ENCODE measurements at regions not wholly inside any gene's neighbourhood (a gene's known extent, or its start where the extent isn't known, plus 50 kb on each side); places are given as distances from the start of the nearest gene placed in this dataset.

GRCh38 chr9:90005388-90005787 lies 400.6 kb downstream of the GADD45G start:
- DNase-seq (ENCODE audit: low read depth in 1 of 2, low spot score in 1 of 2) = no peak
- no peak for TF ChIP-seq JUND (IDR thresholded peaks at IDR 0.05; ENCODE audit: low read depth)
- in situ Hi-C loops (cut with HindIII; ENCODE audit: low pct_unique_long_range_greater_than_20kb, low sequenced_read_pairs) = no loop called here

- in situ Hi-C loops (cut with HindIII; ENCODE audit: low pct_unique_long_range_greater_than_20kb, low sequenced_read_pairs) = no loop called here
- no peak for DNase-seq (ENCODE audit: low read depth in 1 of 2, low spot score in 1 of 2)
- TF ChIP-seq JUND (IDR thresholded peaks at IDR 0.05; ENCODE audit: low read depth) = no peak
Measured at GRCh38 chr9:90007516-90008440, 403.0 kb downstream of the GADD45G start.

- DNase-seq (ENCODE audit: low read depth in 1 of 2, low spot score in 1 of 2) = no peak
- in situ Hi-C loops (cut with HindIII; ENCODE audit: low pct_unique_long_range_greater_than_20kb, low sequenced_read_pairs) = no loop called here
- no peak for TF ChIP-seq JUND (IDR thresholded peaks at IDR 0.05; ENCODE audit: low read depth)
Measured at GRCh38 chr9:90009447-90009846, 404.6 kb downstream of the GADD45G start.

- in situ Hi-C loops (cut with HindIII; ENCODE audit: low pct_unique_long_range_greater_than_20kb, low sequenced_read_pairs) = no loop called here
- TF ChIP-seq JUND (IDR thresholded peaks at IDR 0.05; ENCODE audit: low read depth) = no peak
Measured at GRCh38 chr9:90010793-90011192, 406.0 kb downstream of the GADD45G start.

GRCh38 chr9:90012949-90013348 lies 408.1 kb downstream of the GADD45G start:
- in situ Hi-C loops (cut with HindIII; ENCODE audit: low pct_unique_long_range_greater_than_20kb, low sequenced_read_pairs) = no loop called here
- DNase-seq (ENCODE audit: low read depth in 1 of 2, low spot score in 1 of 2) = no peak
- TF ChIP-seq JUND (IDR thresholded peaks at IDR 0.05; ENCODE audit: low read depth) = no peak

More at GRCh38 chr9:90010793-90011192, 406.0 kb downstream of the GADD45G start:
- no peak for DNase-seq (ENCODE audit: low read depth in 1 of 2, low spot score in 1 of 2)

GRCh38 chr9:90013778-90014177 lies 409.0 kb downstream of the GADD45G start:
- in situ Hi-C loops (cut with HindIII; ENCODE audit: low pct_unique_long_range_greater_than_20kb, low sequenced_read_pairs) = no loop called here

GRCh38 chr9:90014421-90014820 lies 409.6 kb downstream of the GADD45G start:
- no peak for DNase-seq (ENCODE audit: low read depth in 1 of 2, low spot score in 1 of 2)
- in situ Hi-C loops (cut with HindIII; ENCODE audit: low pct_unique_long_range_greater_than_20kb, low sequenced_read_pairs) = no loop called here
- TF ChIP-seq JUND (IDR thresholded peaks at IDR 0.05; ENCODE audit: low read depth) = no peak

More at GRCh38 chr9:90013778-90014177, 409.0 kb downstream of the GADD45G start:
- DNase-seq (ENCODE audit: low read depth in 1 of 2, low spot score in 1 of 2) = no peak
- no peak for TF ChIP-seq JUND (IDR thresholded peaks at IDR 0.05; ENCODE audit: low read depth)

GRCh38 chr9:90016272-90016671 lies 411.5 kb downstream of the GADD45G start:
- in situ Hi-C loops (cut with HindIII; ENCODE audit: low pct_unique_long_range_greater_than_20kb, low sequenced_read_pairs) = no loop called here
- no peak for DNase-seq (ENCODE audit: low read depth in 1 of 2, low spot score in 1 of 2)
- TF ChIP-seq JUND (IDR thresholded peaks at IDR 0.05; ENCODE audit: low read depth) = no peak

GRCh38 chr9:90017679-90018078 lies 412.9 kb downstream of the GADD45G start:
- in situ Hi-C loops (cut with HindIII; ENCODE audit: low pct_unique_long_range_greater_than_20kb, low sequenced_read_pairs) = no loop called here
- no peak for TF ChIP-seq JUND (IDR thresholded peaks at IDR 0.05; ENCODE audit: low read depth)
- no peak for DNase-seq (ENCODE audit: low read depth in 1 of 2, low spot score in 1 of 2)

GRCh38 chr9:90018688-90019087 lies 413.9 kb downstream of the GADD45G start:
- no peak for TF ChIP-seq JUND (IDR thresholded peaks at IDR 0.05; ENCODE audit: low read depth)
- in situ Hi-C loops (cut with HindIII; ENCODE audit: low pct_unique_long_range_greater_than_20kb, low sequenced_read_pairs) = no loop called here
- no peak for DNase-seq (ENCODE audit: low read depth in 1 of 2, low spot score in 1 of 2)

- no peak for DNase-seq (ENCODE audit: low read depth in 1 of 2, low spot score in 1 of 2)
- TF ChIP-seq JUND (IDR thresholded peaks at IDR 0.05; ENCODE audit: low read depth) = no peak
- in situ Hi-C loops (cut with HindIII; ENCODE audit: low pct_unique_long_range_greater_than_20kb, low sequenced_read_pairs) = no loop called here
Measured at GRCh38 chr9:90019626-90020025, 414.8 kb downstream of the GADD45G start.

- in situ Hi-C loops (cut with HindIII; ENCODE audit: low pct_unique_long_range_greater_than_20kb, low sequenced_read_pairs) = no loop called here
- DNase-seq (ENCODE audit: low read depth in 1 of 2, low spot score in 1 of 2) = peak in 1 of 2 experiments; percentile 26
- TF ChIP-seq JUND (IDR thresholded peaks at IDR 0.05; ENCODE audit: low read depth) = no peak
Measured at GRCh38 chr9:90020276-90020871, 415.6 kb downstream of the GADD45G start.

GRCh38 chr9:90021216-90021906 lies 416.5 kb downstream of the GADD45G start:
- in situ Hi-C loops (cut with HindIII; ENCODE audit: low pct_unique_long_range_greater_than_20kb, low sequenced_read_pairs) = no loop called here
- DNase-seq (ENCODE audit: low read depth in 1 of 2, low spot score in 1 of 2) = no peak
- TF ChIP-seq JUND (IDR thresholded peaks at IDR 0.05; ENCODE audit: low read depth) = no peak
